H1 (cell line): ENCODE measurements at regions not wholly inside any gene's neighbourhood (a gene's known extent, or its start where the extent isn't known, plus 50 kb on each side); places are given as distances from the start of the nearest gene placed in this dataset.

Experiments used
- CTCF ChIA-PET: fragments of 300-600 bp; sonication (Branson Sonifier 250); formaldehyde crosslinking; loops from one replicate; lab custom pipeline; 2021; ENCODE audit not compliant: partially characterized antibody; lab: Charles Lee
- POLR2A ChIA-PET: fragments of 300-600 bp; sonication (Branson Sonifier 250); formaldehyde crosslinking; loops from one replicate; lab custom pipeline; 2021; ENCODE audit warnings: inconsistent platforms; ENCODE audit not compliant: partially characterized antibody; lab: Charles Lee
- DNase-seq, 2 experiments: peaks; one replicate each; pipeline versions ENCODE4 v3.0.0 to v3.0.0-alpha.2; 2010 to 2022; ENCODE audit warnings: low spot score in 2 of 2, low read depth in 1 of 2, mixed read lengths in 1 of 2
- FAIRE-seq: peaks from 2 replicates; lab custom pipeline; 2011; peaks lifted over from hg19 to GRCh38; lab: Jason Lieb, UNC
- H2AFZ ChIP-seq: 2 replicates; pipeline ENCODE4 v1.8.1; 2012; ENCODE audit warnings: low read length, inconsistent platforms
- H2AK5ac ChIP-seq: 2 replicates; pipeline ENCODE4 v1.6.1; 2013; ENCODE audit warnings: low read depth, low read length
- H2BK120ac ChIP-seq: replicated peaks from 2 replicates; pipeline ENCODE3; 2013; ENCODE audit warnings: low read depth, low read length, inconsistent platforms
- H2BK12ac ChIP-seq: 2 replicates; pipeline ENCODE4 v1.6.1; 2013; ENCODE audit warnings: low read depth, low read length
- H2BK15ac ChIP-seq: 2 replicates; pipeline ENCODE4 v1.6.1; 2013; ENCODE audit warnings: low read length
- H2BK20ac ChIP-seq: 2 replicates; pipeline ENCODE4 v1.6.1; 2013; ENCODE audit warnings: low read length
- H2BK5ac ChIP-seq: 2 replicates; pipeline ENCODE4 v1.6.1; 2013; ENCODE audit warnings: low read depth, low read length
- H3K14ac ChIP-seq: 2 replicates; pipeline ENCODE4 v1.6.1; 2013; ENCODE audit warnings: inconsistent platforms; ENCODE audit not compliant: insufficient read length
- H3K18ac ChIP-seq: 2 replicates; pipeline ENCODE4 v1.6.1; 2013; ENCODE audit warnings: low read length; ENCODE audit errors: extremely low read depth
- H3K23ac ChIP-seq: 2 replicates; pipeline ENCODE4 v1.6.1; 2013; ENCODE audit warnings: inconsistent platforms; ENCODE audit not compliant: insufficient read length
- H3K23me2 ChIP-seq: 2 replicates; pipeline ENCODE4 v1.6.1; 2013; ENCODE audit warnings: low read depth, low read length
- H3K27ac ChIP-seq: 2 replicates; pipeline ENCODE4 v1.6.1; 2011; ENCODE audit warnings: low read depth, low read length, inconsistent platforms
- H3K27me3 ChIP-seq, 4 experiments: replicated peaks in 1 of 4; 1 replicate in 1 of 4; 2 replicates in 3 of 4; pipeline versions ENCODE4 v1.6.1 to v1.8.1; 2011 to 2013; ENCODE audit warnings: low read length in 3 of 4, mild to moderate bottlenecking in 3 of 4, inconsistent platforms in 2 of 4, mixed read lengths in 2 of 4, moderate library complexity in 1 of 4; ENCODE audit not compliant: control insufficient read depth in 3 of 4, insufficient read depth in 3 of 4; ENCODE audit errors: extremely low read depth in 1 of 4
- H3K36me3 ChIP-seq, 4 experiments: 2 replicates each; pipeline versions ENCODE4 v1.6.1 to v1.8.1; 2011 to 2013; ENCODE audit warnings: mild to moderate bottlenecking in 4 of 4, low read length in 3 of 4, moderate library complexity in 2 of 4, control low read depth in 1 of 4, inconsistent platforms in 1 of 4; ENCODE audit not compliant: insufficient read depth in 4 of 4, control insufficient read depth in 2 of 4
- H3K4ac ChIP-seq: replicated peaks from 2 replicates; pipeline ENCODE3; 2013; ENCODE audit warnings: low read length, low read depth, mixed read lengths, inconsistent platforms; ENCODE audit not compliant: insufficient read length
- H3K4me1 ChIP-seq, 4 experiments: replicated peaks in 1 of 4; 1 replicate in 1 of 4; 2 replicates in 3 of 4; pipeline versions ENCODE4 v1.6.1 to v1.8.1; 2011 to 2013; ENCODE audit warnings: low read length in 3 of 4, inconsistent platforms in 2 of 4, mixed read lengths in 1 of 4; ENCODE audit not compliant: insufficient read depth in 4 of 4, control insufficient read depth in 3 of 4
- H3K4me2 ChIP-seq, 2 experiments: 2 replicates each; pipeline versions ENCODE4 v1.6.1 to v1.8.1; 2011 to 2013; ENCODE audit warnings: low read depth in 2 of 2, low read length in 2 of 2, control low read depth in 1 of 2, inconsistent platforms in 1 of 2, mild to moderate bottlenecking in 1 of 2; ENCODE audit not compliant: insufficient read depth in 1 of 2
- H3K4me3 ChIP-seq, 4 experiments: fragments of 200-600, 300-600 bp in 1 of 4; sonication (generic), shearing (Covaris generic), sonication (Bioruptor Twin) in 1 of 4; 2 replicates each; pipeline versions ENCODE4 v1.5.1 to v1.8.1; 2011 to 2016; ENCODE audit warnings: low read length in 4 of 4, low read depth in 3 of 4, control low read depth in 2 of 4, inconsistent platforms in 2 of 4, mild to moderate bottlenecking in 2 of 4, mixed read lengths in 1 of 4, moderate library complexity in 1 of 4; ENCODE audit not compliant: insufficient read depth in 2 of 4; ENCODE audit errors: extremely low read depth in 1 of 4
- H3K56ac ChIP-seq: replicated peaks from 2 replicates; pipeline ENCODE3; 2013; ENCODE audit warnings: low read depth, mild to moderate bottlenecking, mixed read lengths, low read length, inconsistent platforms; ENCODE audit not compliant: insufficient read length
- H3K79me1 ChIP-seq: 2 replicates; pipeline ENCODE4 v1.6.1; 2013; ENCODE audit warnings: low read depth, low read length, control low read depth
- H3K79me2 ChIP-seq, 2 experiments: 2 replicates each; pipeline versions ENCODE4 v1.6.1 to v1.8.1; 2012 to 2013; ENCODE audit warnings: low read length in 2 of 2, mild to moderate bottlenecking in 2 of 2, inconsistent platforms in 1 of 2; ENCODE audit not compliant: insufficient read depth in 2 of 2, control insufficient read depth in 1 of 2
- H3K9ac ChIP-seq, 4 experiments: replicated peaks in 1 of 4; 1 replicate in 1 of 4; 2 replicates in 3 of 4; pipeline versions ENCODE4 v1.6.1 to v1.8.1; 2011 to 2013; ENCODE audit warnings: low read depth in 3 of 4, low read length in 3 of 4, control low read depth in 2 of 4, mild to moderate bottlenecking in 2 of 4, moderate library complexity in 2 of 4, inconsistent platforms in 1 of 4; ENCODE audit errors: extremely low read depth in 1 of 4
- H3K9me3 ChIP-seq, 2 experiments: 2 replicates each; pipeline versions ENCODE4 v1.6.1 to v1.8.1; 2012 to 2013; ENCODE audit warnings: mild to moderate bottlenecking in 2 of 2, moderate library complexity in 2 of 2, control low read depth in 1 of 2, inconsistent platforms in 1 of 2, low read depth in 1 of 2, low read length in 1 of 2, mixed read lengths in 1 of 2; ENCODE audit not compliant: insufficient read depth in 2 of 2
- H4K20me1 ChIP-seq, 2 experiments: replicated peaks in 1 of 2; 2 replicates each; pipeline versions ENCODE3 to v1.8.1; 2011 to 2013; ENCODE audit warnings: inconsistent platforms in 2 of 2, low read length in 2 of 2, mild to moderate bottlenecking in 1 of 2; ENCODE audit not compliant: insufficient read depth in 2 of 2, control insufficient read depth in 1 of 2
- H4K5ac ChIP-seq: 2 replicates; pipeline ENCODE4 v1.6.1; 2013; ENCODE audit warnings: low read length, low read depth, mixed read lengths, inconsistent platforms; ENCODE audit not compliant: insufficient read length
- H4K8ac ChIP-seq: 2 replicates; pipeline ENCODE4 v1.8.0; 2013; ENCODE audit warnings: mild to moderate bottlenecking, moderate library complexity, low read length, inconsistent platforms; ENCODE audit not compliant: insufficient read depth; ENCODE audit errors: extremely low read depth
- H4K91ac ChIP-seq: replicated peaks from 2 replicates; pipeline ENCODE3; 2013; ENCODE audit warnings: low read length, mixed read lengths, inconsistent platforms; ENCODE audit not compliant: insufficient read length
- CEBPB ChIP-seq: IDR thresholded peaks from 2 replicates; pipeline ENCODE4 v1.6.1; 2012; ENCODE audit warnings: low read depth, low read length
- CHD1 ChIP-seq: IDR thresholded peaks from 2 replicates; pipeline ENCODE4 v1.6.1; 2012; ENCODE audit warnings: low read depth, low read length, improper control_type of control experiment
- KDM1A ChIP-seq: fragments of 200-600, 300-600 bp; sonication (generic); IDR thresholded peaks from 2 replicates; pipeline ENCODE4 v1.7.1; 2016; ENCODE audit warnings: mild to moderate bottlenecking, low read length, borderline replicate concordance
- NRF1 ChIP-seq: IDR thresholded peaks from 2 replicates; pipeline ENCODE4 v1.6.1; 2011; ENCODE audit warnings: mild to moderate bottlenecking, low read depth, low read length, improper control_type of control experiment
- SAP30 ChIP-seq: fragments of 300-600 bp; sonication (generic); IDR thresholded peaks from 2 replicates; pipeline ENCODE4 v1.7.1; 2012; ENCODE audit warnings: low read length, moderate library complexity, mild to moderate bottlenecking, inconsistent platforms; ENCODE audit not compliant: insufficient read depth, insufficient replicate concordance
- TAF1 ChIP-seq: IDR thresholded peaks from 2 replicates; pipeline ENCODE4 v1.6.1; 2011; ENCODE audit warnings: mild to moderate bottlenecking, low read depth, low read length
- WGBS, 2 experiments: shearing (Covaris generic) in 1 of 2; methylation state at CpG; one replicate each; pipeline versions ENCODE4 v1.1.6 to v1.1.7; 2013 to 2015; ENCODE audit warnings: low lambda C conversion rate in 2 of 2, mixed read lengths in 2 of 2, inconsistent platforms in 1 of 2, low coverage in 1 of 2, missing lambda C conversion rate in 1 of 2; ENCODE audit not compliant: insufficient replicate concordance in 2 of 2, insufficient coverage in 1 of 2, insufficient read length in 1 of 2; ENCODE audit errors: extremely low coverage in 1 of 2, missing lambda C conversion rate in 1 of 2; 5-methylcytosine and 5-hydroxymethylcytosine counted together

DNA sequence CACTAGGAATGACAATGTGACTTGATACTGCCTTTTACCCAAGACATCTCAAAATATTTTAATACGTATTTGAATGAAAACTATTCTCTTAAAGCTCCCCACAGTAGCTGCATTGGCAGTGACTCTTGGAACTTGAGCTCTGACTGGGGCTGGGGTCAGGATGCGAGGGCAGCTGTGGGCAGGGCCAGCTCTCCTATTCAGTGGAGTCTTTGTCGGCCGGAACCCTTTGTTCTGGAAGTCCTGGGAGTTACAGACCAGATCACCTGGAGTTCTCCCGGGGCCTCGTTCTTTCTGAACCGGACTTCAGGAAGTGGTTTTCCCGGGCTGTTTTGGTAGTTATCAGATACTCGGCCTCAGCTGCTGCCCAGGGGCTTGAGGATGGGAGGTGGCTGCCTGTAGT lies 84.9 kb downstream of the NPIPB11 start:
- H2AFZ ChIP-seq, result no peak overlapping the region

More for the DNA sequence above, 84.9 kb downstream of the NPIPB11 start:
- WGBS, 2 experiments, result 79% methylated on average over 9 of the region's 9 CpGs; no CpG with 5 or more reads in 1 of the 2 experiments
- Histone ChIP-seq H4K91ac (no peak overlapping the region), H2BK12ac (no peak overlapping the region), H3K4me1 (peaks cover 0 to 4% (median 1%) of the 10 kb centered on the region in 4 experiments; a peak in 3 of 7 replicates), H3K79me1 (no peaks in the 10 kb centered on the region), H4K5ac (no peak overlapping the region), H2AK5ac (no peak overlapping the region), H3K14ac (no peak overlapping the region), H3K9ac (no peak overlapping the region), H3K27ac (no peak overlapping the region), H3K23me2 (no peaks in the 10 kb centered on the region), H3K27me3 (no peaks in the 10 kb centered on the region), H3K79me2 (no peaks in the 10 kb centered on the region), H3K9me3 (no peaks in the 10 kb centered on the region), H3K4me2 (no peak overlapping the region), H3K4ac (no peak overlapping the region), H3K23ac (no peak overlapping the region), H2BK120ac (no peak overlapping the region), H3K56ac (no peak overlapping the region), H2BK15ac (no peak overlapping the region), H3K36me3 (no peaks in the 10 kb centered on the region), H2BK20ac (no peak overlapping the region), H4K8ac (no peak overlapping the region), H2BK5ac (no peak overlapping the region), H4K20me1 (no peaks in the 10 kb centered on the region), H3K18ac (no peak overlapping the region), H3K4me3 (no peak overlapping the region)
- FAIRE-seq, result no peak
- no peak for TF ChIP-seq NRF1
- TF ChIP-seq KDM1A, result no peak
- no peak for TF ChIP-seq CEBPB
- TF ChIP-seq SAP30, result no peak
- TF ChIP-seq CHD1, result no peak
- no peak for TF ChIP-seq TAF1
- peak in 1 of 2 experiments; percentile 45 for DNase-seq
- POLR2A ChIA-PET, result no interaction called here
- CTCF ChIA-PET, result interaction anchor here (0.9 to 1.3 kb wide), 2 partner anchors 11 to 13 kb away, joined by 4 read pairs; no protein-coding TSS in a partner anchor
